A549 (cell line): ENCODE measurements at regions not wholly inside any gene's neighbourhood (a gene's known extent, or its start where the extent isn't known, plus 50 kb on each side); places are given as distances from the start of the nearest gene placed in this dataset.

Experiments
- ATAC-seq, 2 experiments: fragments of 200-7000 bp in 1 of 2; fragments of >200 bp in 1 of 2; cut with Nextera tagmentation in 1 of 2; cut with Tn5 transposase in 1 of 2; 3 replicates each; pipeline versions ENCODE4 v1.8.0 to v1.9.1; 2018 to 2020; ENCODE audit warnings: mild to moderate bottlenecking in 1 of 2, moderate library complexity in 1 of 2
- CTCF ChIA-PET: fragments of 300-600 bp; sonication (Branson Sonifier 250); formaldehyde crosslinking; extraction: SDS; loops from one replicate; lab custom pipeline; 2021; ENCODE audit warnings: antibody characterized with exemption, inconsistent platforms; lab: Yijun Ruan, JAX
- POLR2A ChIA-PET: fragments of 350-600 bp; formaldehyde crosslinking; extraction: SDS; loops from one replicate; lab custom pipeline; 2021; ENCODE audit warnings: antibody characterized with exemption, inconsistent platforms; lab: Yijun Ruan, JAX
- DNase-seq, 2 experiments: peaks; one replicate each; pipeline versions ENCODE4 v3.0.0 to v3.0.0-alpha.2; 2011 to 2016; ENCODE audit warnings: low read depth in 1 of 2, low spot score in 1 of 2
- FAIRE-seq: peaks from 2 replicates; lab custom pipeline; 2011; peaks lifted over from hg19 to GRCh38; lab: Jason Lieb, UNC
- H3K27ac ChIP-seq, 2 experiments: fragments of >200 bp; sonication (Bioruptor Twin); formaldehyde crosslinking; 3 replicates each; pipeline ENCODE4 v1.5.1; 2016 to 2017
- H3K4me1 ChIP-seq: fragments of >200 bp; sonication (Bioruptor Twin); formaldehyde crosslinking; 3 replicates; pipeline ENCODE4 v1.6.1; 2016
- H3K4me2 ChIP-seq: fragments of >200 bp; sonication (Bioruptor Twin); formaldehyde crosslinking; 3 replicates; pipeline ENCODE4 v1.6.1; 2016
- H3K4me3 ChIP-seq: fragments of >200 bp; sonication (Bioruptor Twin); formaldehyde crosslinking; 3 replicates; pipeline ENCODE4 v1.5.1; 2016
- H3K9me3 ChIP-seq: fragments of >200 bp; sonication (Bioruptor Twin); formaldehyde crosslinking; 3 replicates; pipeline ENCODE4 v1.6.1; 2016
- ATOH8 ChIP-seq: fragments of 250-450 bp; sonication (Bioruptor Pico); IDR thresholded peaks from 2 replicates; pipeline ENCODE4 v1.5.0; 2020; ENCODE audit warnings: low read depth, mild to moderate bottlenecking, moderate library complexity
- CBX2 ChIP-seq: fragments of 200-600 bp; sonication (generic); IDR thresholded peaks from 2 replicates; pipeline ENCODE4 v1.6.1; 2016; ENCODE audit warnings: low read depth, mild to moderate bottlenecking, borderline replicate concordance
- CBX8 ChIP-seq: fragments of 200-600 bp; sonication (generic); IDR thresholded peaks from 2 replicates; pipeline ENCODE4 v1.6.1; 2016
- CEBPB ChIP-seq, 2 experiments: fragments of >200 bp in 1 of 2; sonication (Bioruptor Twin) in 1 of 2; formaldehyde crosslinking in 1 of 2; IDR thresholded peaks; 2 replicates each; pipeline ENCODE4 v1.6.1; 2012 to 2016
- CHD2 ChIP-seq: fragments of 150-350 bp; IDR thresholded peaks from 2 replicates; pipeline ENCODE4 v1.6.1; 2014; ENCODE audit warnings: low read length; ENCODE audit not compliant: partially characterized antibody
- CHD4 ChIP-seq: fragments of 200-600 bp; sonication (generic); IDR thresholded peaks from 2 replicates; pipeline ENCODE4 v1.6.1; 2016; ENCODE audit warnings: antibody characterized with exemption, mild to moderate bottlenecking, borderline replicate concordance
- EHMT2 ChIP-seq: fragments of 200-600 bp; sonication (generic); IDR thresholded peaks from 2 replicates; pipeline ENCODE4 v1.6.1; 2016; ENCODE audit warnings: antibody characterized with exemption, low read depth, mild to moderate bottlenecking, moderate library complexity
- ELK1 ChIP-seq: fragments of 150-350 bp; IDR thresholded peaks from 2 replicates; pipeline ENCODE4 v1.6.1; 2014; ENCODE audit warnings: low read depth, mild to moderate bottlenecking, low read length
- EP300 ChIP-seq, 2 experiments: fragments of >200 bp; sonication (Bioruptor Twin); formaldehyde crosslinking; IDR thresholded peaks; 2 replicates in 1 of 2; 3 replicates in 1 of 2; pipeline ENCODE4 v1.6.1; 2016 to 2017
- ESRRA ChIP-seq: fragments of 150-350 bp; IDR thresholded peaks from 2 replicates; pipeline ENCODE4 v1.6.1; 2014; ENCODE audit warnings: mild to moderate bottlenecking, low read length, borderline replicate concordance
- FOSB ChIP-seq: fragments of 250-450 bp; sonication (Bioruptor Pico); IDR thresholded peaks from 2 replicates; pipeline ENCODE4 v1.5.0; 2020; ENCODE audit warnings: mild to moderate bottlenecking, moderate library complexity
- FOSL2 ChIP-seq, 2 experiments: fragments of 450-650 bp in 1 of 2; fragments of >200 bp in 1 of 2; sonication (Bioruptor Twin) in 1 of 2; formaldehyde crosslinking; IDR thresholded peaks; 2 replicates each; pipeline versions ENCODE4 v1.5.0 to v1.6.1; 2016 to 2020; ENCODE audit warnings: mild to moderate bottlenecking in 1 of 2, moderate library complexity in 1 of 2
- FOXS1 ChIP-seq: fragments of 250-450 bp; sonication (Bioruptor Pico); IDR thresholded peaks from 2 replicates; pipeline ENCODE4 v1.5.0; 2020; ENCODE audit warnings: mild to moderate bottlenecking, moderate library complexity
- HMGXB4 ChIP-seq: fragments of 250-450 bp; sonication (Bioruptor Pico); IDR thresholded peaks from 2 replicates; pipeline ENCODE4 v1.5.0; 2021; ENCODE audit warnings: mild to moderate bottlenecking, moderate library complexity, borderline replicate concordance
- HOXB5 ChIP-seq: fragments of 250-450 bp; sonication (Bioruptor Pico); IDR thresholded peaks from 2 replicates; pipeline ENCODE4 v1.5.0; 2020; ENCODE audit warnings: mild to moderate bottlenecking, moderate library complexity
- JUN ChIP-seq, 2 experiments: fragments of >200 bp; sonication (Bioruptor Twin); formaldehyde crosslinking; IDR thresholded peaks; 2 replicates in 1 of 2; 3 replicates in 1 of 2; pipeline ENCODE4 v1.6.1; 2016 to 2017
- JUNB ChIP-seq: fragments of >200 bp; sonication (Bioruptor Twin); formaldehyde crosslinking; IDR thresholded peaks from 2 replicates; pipeline ENCODE4 v1.6.1; 2016
- KDM5A ChIP-seq: fragments of 200-600 bp; sonication (generic); IDR thresholded peaks from 2 replicates; pipeline ENCODE4 v1.6.1; 2016; ENCODE audit warnings: antibody characterized with exemption, mild to moderate bottlenecking
- MAX ChIP-seq: IDR thresholded peaks from 2 replicates; pipeline ENCODE4 v1.6.1; 2012
- MAZ ChIP-seq: fragments of 150-350 bp; IDR thresholded peaks from 2 replicates; pipeline ENCODE4 v1.6.1; 2014; ENCODE audit warnings: antibody characterized with exemption, low read depth, low read length, borderline replicate concordance
- NFE2L2 ChIP-seq: fragments of 150-350 bp; conservative IDR thresholded peaks from 2 replicates; pipeline ENCODE4 v1.6.1; 2014; ENCODE audit warnings: low read length
- NPAS2 ChIP-seq: fragments of 250-450 bp; sonication (Bioruptor Pico); IDR thresholded peaks from 2 replicates; pipeline ENCODE4 v1.8.0; 2022; ENCODE audit warnings: mild to moderate bottlenecking, moderate library complexity, borderline replicate concordance
- PBX3 ChIP-seq: IDR thresholded peaks from 2 replicates; pipeline ENCODE4 v1.6.1; 2012
- POLR2A ChIP-seq: IDR thresholded peaks from 2 replicates; pipeline ENCODE4 v1.6.1; 2012; ENCODE audit warnings: mild to moderate bottlenecking, low read length
- RAD21 ChIP-seq, 2 experiments: fragments of >200 bp in 1 of 2; sonication (Bioruptor Twin) in 1 of 2; formaldehyde crosslinking in 1 of 2; IDR thresholded peaks in 1 of 2; conservative IDR thresholded peaks in 1 of 2; 2 replicates in 1 of 2; 3 replicates in 1 of 2; pipeline ENCODE4 v1.6.1; 2012 to 2018; ENCODE audit warnings: inconsistent platforms in 1 of 2
- RCOR1 ChIP-seq: fragments of 150-350 bp; IDR thresholded peaks from 2 replicates; pipeline ENCODE4 v1.6.1; 2014; ENCODE audit warnings: antibody characterized with exemption, low read length, low read depth
- RNF2 ChIP-seq: fragments of 200-600 bp; sonication (generic); IDR thresholded peaks from 2 replicates; pipeline ENCODE4 v1.6.1; 2016; ENCODE audit warnings: low read depth, mild to moderate bottlenecking, antibody characterized with exemption, moderate library complexity, borderline replicate concordance
- SMC3 ChIP-seq: fragments of >200 bp; sonication (Bioruptor Twin); formaldehyde crosslinking; IDR thresholded peaks from 3 replicates; pipeline ENCODE4 v1.6.1; 2018; ENCODE audit warnings: inconsistent platforms
- SREBF2 ChIP-seq: fragments of 450-650 bp; IDR thresholded peaks from 2 replicates; pipeline ENCODE4 v1.6.1; 2014; ENCODE audit warnings: mild to moderate bottlenecking, moderate library complexity
- TFCP2L1 ChIP-seq: fragments of 250-450 bp; sonication (Bioruptor Pico); IDR thresholded peaks from 2 replicates; pipeline ENCODE4 v1.5.0; 2021; ENCODE audit warnings: mild to moderate bottlenecking
- ZFP36 ChIP-seq: fragments of 450-650 bp; IDR thresholded peaks from 2 replicates; pipeline ENCODE4 v1.6.1; 2014; ENCODE audit warnings: borderline replicate concordance; ENCODE audit not compliant: partially characterized antibody
- ZSCAN20 ChIP-seq: fragments of 250-450 bp; sonication (Bioruptor Pico); IDR thresholded peaks from 2 replicates; pipeline ENCODE4 v1.8.0; 2022; ENCODE audit warnings: mild to moderate bottlenecking, moderate library complexity
- WGBS: methylation state at CpG from one replicate; pipeline ENCODE4 v1.1.6; 2017; ENCODE audit errors: missing lambda C conversion rate; 5-methylcytosine and 5-hydroxymethylcytosine counted together

GRCh38 chr6:164690702-164691500 is 618.5 kb downstream of the C6orf118 start:
- H3K4me3 ChIP-seq = no peak overlapping the region
- no peaks in the 10 kb centered on the region for H3K4me1 ChIP-seq
- no peak overlapping the region for H3K4me2 ChIP-seq
- DNase-seq = no peak
- FAIRE-seq = no peak
- TF ChIP-seq KDM5A = no peak
- no peak for TF ChIP-seq CBX8
- TF ChIP-seq FOSB = no peak
- no peak for TF ChIP-seq CBX2
- TF ChIP-seq EHMT2 = no peak
- no peak for TF ChIP-seq HOXB5 (CRISPR knock-in tag)
- TF ChIP-seq RAD21 (conservative IDR thresholded peaks at IDR 0.05 in 1 of 2, IDR thresholded peaks at IDR 0.05 in 1 of 2) = no peak
- no peak for TF ChIP-seq RNF2
- no peak for TF ChIP-seq FOSL2 (IDR thresholded peaks at IDR 0.05)
- no peak for TF ChIP-seq FOSL2 (CRISPR knock-in tag; IDR thresholded peaks at IDR 0.05)
- TF ChIP-seq EP300 (IDR thresholded peaks at IDR 0.05) = no peak
- TF ChIP-seq CHD2 = no peak
- no peak for TF ChIP-seq MAZ
- no peak for TF ChIP-seq NFE2L2
- no peak for TF ChIP-seq PBX3
- no peak for TF ChIP-seq RCOR1
- no peak for TF ChIP-seq ZSCAN20
- no peak for TF ChIP-seq JUNB
- no peak for TF ChIP-seq TFCP2L1 (CRISPR knock-in tag)
- TF ChIP-seq, all 56 proteins: peak for 0
- ChIA-PET CTCF (no interaction called here), POLR2A (no interaction called here)
- no peak for ATAC-seq
- no peaks in the 10 kb centered on the region for H3K9me3 ChIP-seq
- 18% methylated on average over 6 of the region's 6 CpGs for WGBS
- H3K27ac ChIP-seq = no peak overlapping the region

GRCh38 chr6:164690241-164690640 is 619.2 kb downstream of the C6orf118 start:
- ChIA-PET CTCF (no interaction called here), POLR2A (no interaction called here)
- no peak for TF ChIP-seq POLR2A
- TF ChIP-seq SMC3 = no peak
- TF ChIP-seq MAX = no peak
- no peak for TF ChIP-seq FOSL2 (IDR thresholded peaks at IDR 0.05)
- TF ChIP-seq FOSL2 (CRISPR knock-in tag; IDR thresholded peaks at IDR 0.05) = no peak
- no peak for TF ChIP-seq CEBPB (IDR thresholded peaks at IDR 0.05)
- TF ChIP-seq CHD4 = no peak
- no peak for TF ChIP-seq HMGXB4 (CRISPR knock-in tag)
- no peak for TF ChIP-seq JUN (IDR thresholded peaks at IDR 0.05)
- TF ChIP-seq JUNB = no peak
- TF ChIP-seq ZSCAN20 = no peak
- TF ChIP-seq NPAS2 (CRISPR knock-in tag) = no peak
- no peak for TF ChIP-seq NFE2L2
- TF ChIP-seq ELK1 = no peak
- no peak for TF ChIP-seq SREBF2
- TF ChIP-seq TFCP2L1 (CRISPR knock-in tag) = no peak
- TF ChIP-seq ZFP36 = no peak
- TF ChIP-seq ESRRA = no peak
- TF ChIP-seq ATOH8 = no peak
- TF ChIP-seq FOXS1 (CRISPR knock-in tag) = no peak
- ATAC-seq = no peak
- DNase-seq = no peak
- H3K4me1 ChIP-seq = no peaks in the 10 kb centered on the region
- FAIRE-seq = no peak
- no peak overlapping the region for H3K27ac ChIP-seq
- WGBS = 11% methylated on average over 5 of the region's 5 CpGs
- no peaks in the 10 kb centered on the region for H3K9me3 ChIP-seq
- H3K4me3 ChIP-seq = no peak overlapping the region
- H3K4me2 ChIP-seq = no peak overlapping the region
